GM21529 (cell line): ENCODE measurements at regions not wholly inside any gene's neighbourhood (a gene's known extent, or its start where the extent isn't known, plus 50 kb on each side); places are given as distances from the start of the nearest gene placed in this dataset.

Experiments
- ATAC-seq: cut with Tn5 transposase; IDR thresholded peaks from one replicate; pipeline ENCODE4 v1.9.1; 2021; ENCODE audit not compliant: unreplicated experiment

DNA sequence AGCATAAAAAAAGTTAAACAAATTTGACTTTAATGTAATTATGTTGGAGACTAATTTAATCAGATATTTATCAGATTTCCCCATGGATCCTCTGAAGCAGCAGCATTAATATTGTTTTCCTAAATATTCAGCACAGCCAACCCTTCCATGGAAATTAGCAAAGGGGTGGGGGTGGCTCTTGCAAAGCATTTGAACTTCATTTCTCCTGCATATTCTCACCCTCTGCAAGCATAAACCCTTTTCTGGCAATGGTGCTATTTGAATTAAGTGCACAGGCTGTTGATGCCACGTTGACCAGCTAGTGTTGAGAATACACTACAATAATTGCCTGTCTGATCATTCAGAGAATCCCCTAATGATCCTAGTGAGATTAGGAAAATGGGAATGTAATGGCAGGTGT is 488.1 kb upstream of the KLF12 start:
- no peak for ATAC-seq

DNA sequence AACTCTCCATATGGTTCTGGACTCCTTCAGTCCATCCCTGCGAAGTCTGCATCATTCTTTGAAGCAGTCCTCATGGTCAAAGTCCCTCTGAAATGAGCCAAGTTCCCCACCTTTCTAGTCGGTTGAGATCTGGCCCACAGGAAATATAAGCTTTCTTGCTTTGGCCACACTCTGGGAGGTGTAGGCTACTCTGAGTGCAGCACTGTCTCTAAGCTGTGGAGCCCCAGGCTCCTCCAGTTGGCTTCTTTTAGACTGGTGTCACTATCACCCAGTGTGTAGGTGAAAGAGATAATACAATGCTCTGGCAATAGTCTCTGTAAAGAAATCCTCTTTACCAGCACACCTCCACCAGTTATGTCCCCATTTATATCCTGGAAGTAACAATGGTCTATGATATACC is 486.5 kb upstream of the KLF12 start:
- no peak for ATAC-seq

DNA sequence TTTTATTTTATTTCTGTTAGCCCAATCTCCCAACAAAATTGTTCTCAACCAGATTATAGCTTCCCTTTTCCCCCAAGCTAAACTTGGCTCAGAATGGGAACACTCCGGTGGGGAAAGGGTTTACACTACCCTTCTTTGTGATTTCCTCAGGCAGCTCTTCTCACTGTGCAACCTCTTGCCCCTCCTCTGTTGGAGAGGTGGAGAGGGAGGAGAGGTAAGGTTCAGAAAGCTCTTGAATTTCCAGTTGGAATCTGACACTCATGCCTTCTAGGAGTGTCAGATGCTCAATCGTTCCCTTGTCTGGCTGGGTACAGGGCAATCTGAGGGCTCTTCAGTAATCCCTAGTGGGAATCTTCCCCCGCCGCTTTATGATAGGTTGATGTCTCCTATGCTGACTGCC is 486.1 kb upstream of the KLF12 start:
- no peak for ATAC-seq

DNA sequence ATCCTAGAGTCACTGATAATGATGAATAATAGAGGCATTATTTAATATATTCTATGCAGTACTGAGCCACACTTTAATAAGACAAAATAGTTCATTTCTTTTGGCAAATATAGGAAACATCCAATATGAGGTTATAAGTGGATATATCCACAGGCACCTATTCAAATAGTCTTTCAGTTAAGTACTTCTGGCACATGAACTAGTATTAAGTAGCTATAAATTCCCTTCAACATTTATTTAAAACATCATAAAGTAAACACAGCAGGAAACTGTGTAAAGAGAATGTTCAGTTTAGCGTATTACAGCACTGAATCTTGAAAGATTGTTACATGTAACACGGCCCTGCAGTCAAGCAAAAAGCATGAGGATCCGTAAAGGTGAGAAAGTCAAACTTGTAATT is 463.3 kb upstream of the KLF12 start:
- no peak for ATAC-seq

DNA sequence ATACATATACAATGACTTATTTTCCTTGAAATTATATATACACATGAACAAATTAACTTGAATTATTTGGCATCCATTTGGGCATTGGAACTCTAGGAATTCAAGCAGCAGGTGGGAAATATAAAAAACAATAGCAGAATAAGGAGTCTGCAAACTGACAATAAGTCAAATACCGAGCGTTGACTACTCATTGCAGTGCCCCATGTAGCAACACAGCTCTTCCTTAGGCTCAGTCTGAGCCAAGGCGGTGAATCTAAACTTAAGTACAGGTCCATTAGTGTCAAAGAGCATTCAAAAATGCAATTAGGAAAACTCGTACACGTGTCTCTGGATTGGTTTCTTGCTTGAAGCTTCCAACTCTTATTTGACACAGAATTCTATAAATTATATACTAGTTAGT is 462.5 kb upstream of the KLF12 start:
- ATAC-seq: no peak

DNA sequence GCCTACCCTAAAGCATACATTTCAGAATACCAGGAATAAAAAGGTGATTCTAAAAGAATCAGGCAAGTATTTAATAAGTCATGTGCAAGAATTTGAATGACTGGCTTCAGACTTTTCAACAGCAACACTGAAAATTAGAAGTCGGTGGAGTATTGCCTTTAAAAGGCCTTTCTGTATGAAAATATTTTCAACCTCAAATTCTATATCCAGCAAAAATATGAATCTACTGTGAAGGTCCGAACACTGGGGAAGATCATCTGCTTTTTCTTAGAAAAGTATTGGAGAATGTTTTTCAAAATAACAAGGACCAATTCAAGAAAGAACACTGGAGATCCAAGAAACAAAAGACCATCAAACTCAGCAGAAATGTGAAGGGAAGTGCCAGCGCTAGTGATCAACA is 459.5 kb upstream of the KLF12 start:
- ATAC-seq: no peak

DNA sequence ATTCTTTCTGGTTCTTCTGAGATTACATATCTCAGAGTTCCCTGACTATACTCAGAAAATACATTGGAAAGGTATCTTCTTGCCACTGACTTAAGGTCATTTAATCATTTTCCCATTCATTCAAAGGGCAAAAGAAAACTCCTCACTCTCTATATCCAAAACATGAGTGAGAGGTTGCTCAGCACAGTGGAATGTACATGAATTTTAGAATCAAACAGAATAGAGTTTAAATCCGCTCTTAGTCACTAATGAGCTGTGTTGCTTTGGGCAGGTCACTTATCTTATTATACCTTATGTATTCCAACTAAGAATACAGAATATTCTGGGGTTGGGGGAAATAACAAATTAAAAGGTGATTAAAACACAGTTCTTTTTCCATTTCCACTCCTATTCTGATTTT is 452.6 kb upstream of the KLF12 start:
- ATAC-seq: no peak

DNA sequence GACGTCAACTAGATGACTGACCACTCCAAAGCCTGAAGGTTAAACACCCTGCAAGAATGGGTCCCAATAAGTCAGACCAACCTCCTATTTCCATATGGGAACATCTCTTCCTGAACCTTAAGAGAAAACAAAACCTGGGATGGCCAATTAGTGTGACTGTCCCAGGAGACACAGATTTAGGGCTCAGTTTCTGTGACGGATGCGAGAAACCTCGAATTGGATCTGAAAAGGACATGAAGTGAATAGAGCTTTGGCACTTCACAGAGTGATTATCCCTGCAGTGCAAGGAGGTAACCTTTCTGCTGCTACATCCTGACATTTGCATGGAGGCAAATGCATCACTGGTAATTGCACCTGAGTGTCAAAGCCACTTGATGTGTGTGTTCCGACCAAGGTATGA is 442.2 kb upstream of the KLF12 start:
- no peak for ATAC-seq

DNA sequence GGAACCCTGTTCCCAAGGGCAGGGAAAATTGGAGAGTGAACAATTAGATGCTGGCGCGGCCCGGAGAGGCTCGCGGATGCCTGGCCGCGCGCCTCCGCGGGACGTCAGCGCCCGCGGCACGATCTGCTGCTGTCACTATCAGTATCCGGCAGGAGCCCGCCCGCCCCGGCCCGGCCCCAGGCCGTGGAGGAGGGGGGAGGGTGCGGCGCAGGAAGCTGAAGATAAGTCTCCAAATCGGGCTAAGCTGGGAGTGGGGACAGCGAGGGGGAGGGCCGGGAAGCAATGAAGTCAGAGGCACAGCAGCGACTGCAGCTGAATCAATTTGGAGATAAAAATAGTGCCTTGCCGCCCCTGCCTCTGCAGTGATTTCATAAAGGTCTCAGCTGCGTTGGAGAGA is 441.5 kb upstream of the KLF12 start:
- ATAC-seq: no peak

DNA sequence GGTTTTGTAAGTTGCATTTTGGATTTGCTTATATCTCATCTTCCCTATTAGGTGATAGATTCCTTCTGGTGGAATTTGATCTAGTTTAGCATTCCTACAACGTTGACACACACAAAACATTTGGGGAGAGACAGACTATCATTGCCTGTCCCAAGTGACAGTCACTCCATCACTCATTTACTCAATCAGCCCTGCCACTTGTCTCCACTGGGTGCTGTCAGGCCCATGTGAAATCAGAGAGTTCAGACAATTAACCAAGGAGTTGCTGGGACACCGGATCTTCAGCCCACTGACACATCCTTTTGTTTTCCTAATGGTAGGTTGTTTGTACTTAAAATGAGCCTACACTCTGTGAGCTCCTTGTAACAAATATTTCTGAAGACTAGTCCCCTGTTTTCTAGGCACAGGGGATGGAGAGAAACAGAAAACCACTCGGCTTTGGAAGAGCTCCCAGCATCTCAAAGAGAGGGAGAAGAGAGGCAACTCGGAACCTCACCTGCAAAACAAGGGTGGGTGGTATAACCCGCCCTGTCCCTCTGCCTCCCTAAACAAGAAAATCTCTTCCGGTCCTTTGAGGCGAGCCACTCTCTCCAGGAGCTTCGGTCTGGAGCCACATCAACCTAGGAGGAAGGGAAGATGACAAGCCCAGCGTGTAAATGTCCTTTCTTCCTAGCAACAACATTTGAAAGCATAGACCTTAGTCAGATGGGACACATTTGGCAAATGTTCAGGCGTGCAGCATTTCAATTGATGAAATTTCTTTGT is 440.9 kb upstream of the KLF12 start:
- ATAC-seq: no peak

DNA sequence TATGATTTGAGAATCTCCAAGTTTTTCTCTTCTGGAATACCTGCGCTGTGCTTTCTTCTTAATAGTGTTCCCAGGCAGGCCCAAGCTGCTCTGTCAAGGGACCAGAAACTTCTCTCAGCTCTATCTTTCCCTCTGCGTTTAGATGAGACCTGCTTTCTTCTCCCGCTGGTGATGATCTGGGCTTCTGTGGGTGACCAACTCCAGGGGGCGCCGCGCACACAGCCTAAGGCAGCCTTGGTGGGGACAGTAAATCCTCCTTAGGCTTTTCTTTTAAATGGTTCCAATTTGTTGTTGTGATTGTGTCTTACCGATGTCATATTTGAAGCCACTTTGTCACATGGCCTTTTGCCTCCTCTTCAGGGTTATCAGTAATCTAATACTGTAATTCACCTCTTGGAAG is 439.4 kb upstream of the KLF12 start:
- ATAC-seq: no peak

DNA sequence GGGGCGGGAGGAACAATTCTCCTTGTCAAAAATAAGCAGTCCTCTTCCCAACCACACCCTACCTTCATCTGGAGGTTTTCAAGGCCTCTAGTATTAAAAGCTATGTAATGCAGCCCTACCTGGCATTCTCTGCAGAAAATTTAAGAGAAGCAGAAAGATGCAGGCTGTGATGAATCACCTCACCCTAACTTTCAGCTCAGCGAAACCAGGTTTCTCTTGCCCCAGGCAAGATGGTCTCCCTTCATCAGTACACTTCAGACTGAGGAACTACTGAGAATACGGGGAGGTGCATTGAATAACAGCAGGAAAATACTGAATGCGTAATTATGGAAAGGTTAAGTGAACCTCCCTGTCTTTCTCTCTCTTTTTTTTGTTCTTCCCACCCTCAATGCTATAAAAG is 437.6 kb upstream of the KLF12 start:
- ATAC-seq: no peak

DNA sequence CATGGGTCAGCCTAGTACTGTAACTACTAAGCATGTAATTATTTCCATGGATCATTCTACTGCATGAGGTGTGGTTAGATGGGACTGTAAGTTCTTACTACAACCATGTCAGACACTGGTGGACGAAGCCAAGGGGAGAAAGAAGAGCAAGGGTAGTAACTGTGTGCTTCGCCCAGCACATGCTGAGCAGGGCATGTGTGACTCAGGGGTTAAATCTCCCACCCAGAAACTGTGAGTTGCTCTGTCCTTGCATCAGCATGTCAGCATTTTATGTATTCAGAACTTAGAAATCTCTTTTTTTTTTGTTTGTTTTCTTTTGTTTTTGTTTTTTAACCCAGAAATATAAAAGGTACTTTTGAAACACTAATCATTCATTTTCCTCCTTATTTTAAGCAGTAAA is 436.6 kb upstream of the KLF12 start:
- no peak for ATAC-seq

DNA sequence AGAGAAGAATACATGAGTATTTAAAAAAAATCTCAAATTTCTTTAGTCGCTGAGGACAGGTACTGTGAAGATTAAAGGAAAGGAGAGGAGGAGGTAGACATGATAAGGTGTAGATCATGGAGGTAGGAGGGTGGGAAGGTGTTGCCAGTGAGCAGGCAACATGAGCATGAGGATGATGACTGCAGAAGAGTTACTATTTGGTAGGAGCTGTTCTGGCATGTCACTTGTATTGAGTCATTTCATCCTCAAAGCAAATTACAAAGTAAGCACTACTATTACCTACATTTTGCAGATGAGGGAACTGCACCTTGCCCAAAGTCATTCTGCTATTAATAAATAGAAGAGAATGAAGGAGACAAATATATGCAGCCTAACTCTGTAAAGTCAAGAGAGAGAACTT is 435.8 kb upstream of the KLF12 start:
- no peak for ATAC-seq

DNA sequence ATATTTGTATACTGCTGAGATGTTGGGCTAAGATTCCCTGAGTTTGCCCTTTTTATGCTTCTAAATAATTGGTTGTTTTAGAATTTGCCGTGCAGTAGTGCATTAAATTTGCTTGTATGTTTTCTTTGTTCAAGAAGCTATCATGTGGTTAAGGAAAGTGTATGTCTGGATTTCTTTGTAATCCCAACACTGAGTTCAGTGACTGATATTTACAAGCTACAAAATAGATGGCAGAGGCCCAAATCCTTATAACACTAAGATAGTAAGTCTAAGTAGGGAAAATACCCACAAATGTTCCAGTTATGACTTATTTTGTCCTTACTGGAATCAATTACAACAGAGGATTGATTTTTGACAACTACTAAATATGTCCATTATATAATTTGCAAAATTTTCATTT is 435.0 kb upstream of the KLF12 start:
- no peak for ATAC-seq

DNA sequence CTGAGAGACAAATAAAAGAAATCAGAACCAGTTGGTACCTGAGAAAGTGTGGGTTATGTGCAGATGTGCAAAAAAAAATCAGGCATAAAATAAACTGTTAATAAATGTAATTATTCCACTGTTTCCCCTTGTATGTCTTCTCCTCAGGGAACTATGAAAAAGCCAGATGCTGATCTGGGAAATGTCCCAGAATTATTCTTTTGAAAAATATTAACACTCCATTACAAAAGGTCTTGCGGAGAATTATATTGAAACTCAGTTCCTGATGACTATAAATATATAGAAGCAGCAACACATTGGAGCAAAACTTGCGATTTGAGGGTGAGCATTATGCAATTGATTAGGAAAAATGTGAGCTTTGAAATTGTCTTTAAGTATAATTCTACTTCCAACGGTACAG is 433.3 kb upstream of the KLF12 start:
- ATAC-seq: no peak

DNA sequence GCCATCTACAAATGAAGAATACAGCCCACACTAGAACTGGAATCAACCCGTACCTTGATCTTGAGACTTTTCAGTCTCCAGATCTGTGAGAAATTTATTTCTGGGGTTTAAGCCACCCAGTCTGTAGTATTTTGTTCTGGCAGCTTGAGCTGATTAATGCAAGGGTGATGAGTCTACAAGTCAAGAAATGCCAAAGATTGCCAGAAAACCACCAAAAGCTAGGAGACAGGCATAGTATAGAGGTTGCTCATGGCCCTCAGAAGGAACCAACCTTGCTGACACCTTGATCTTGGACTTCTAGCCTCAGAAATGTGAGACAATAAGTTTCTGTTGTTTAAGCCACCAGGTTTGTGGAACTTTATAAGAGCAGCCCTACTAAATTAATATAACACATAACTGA is 428.2 kb upstream of the KLF12 start:
- ATAC-seq: no peak

DNA sequence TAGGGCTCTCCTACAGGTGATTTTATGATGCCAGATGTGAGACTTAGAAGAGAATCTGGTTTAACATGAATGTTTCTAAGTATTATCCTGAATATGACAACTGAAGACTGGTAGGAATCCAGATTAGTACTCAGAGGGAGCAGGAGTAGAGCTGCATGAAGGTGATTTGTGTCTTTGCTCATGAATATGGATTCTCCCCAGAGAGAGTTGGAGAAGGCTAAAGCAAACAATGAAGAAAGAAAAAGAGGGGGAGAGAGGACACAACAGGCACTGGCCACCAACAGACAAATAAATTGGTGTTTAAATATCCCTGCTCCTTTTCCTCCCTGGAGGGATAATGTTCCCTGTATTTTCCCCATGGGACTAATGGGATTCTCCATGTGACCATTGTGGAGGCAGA is 427.0 kb upstream of the KLF12 start:
- no peak for ATAC-seq

DNA sequence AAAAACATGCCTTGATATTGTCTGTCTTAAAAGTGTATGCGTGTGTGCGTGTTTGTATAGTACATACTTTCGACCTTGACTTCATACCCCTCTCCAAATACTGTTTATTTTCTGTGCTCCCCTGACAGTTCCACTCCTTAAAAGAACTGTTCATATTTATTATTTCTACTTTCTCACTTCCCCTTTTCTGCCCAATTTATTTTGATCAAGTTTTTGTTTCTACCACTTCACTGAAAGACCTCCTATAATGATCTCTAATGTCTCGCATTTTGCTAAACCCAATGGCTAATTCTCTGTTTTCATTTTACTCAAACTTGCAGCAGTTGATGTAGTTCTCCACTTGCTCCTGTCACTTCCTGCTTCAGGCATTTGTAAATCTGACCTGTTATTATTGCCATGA is 426.1 kb upstream of the KLF12 start:
- no peak for ATAC-seq

DNA sequence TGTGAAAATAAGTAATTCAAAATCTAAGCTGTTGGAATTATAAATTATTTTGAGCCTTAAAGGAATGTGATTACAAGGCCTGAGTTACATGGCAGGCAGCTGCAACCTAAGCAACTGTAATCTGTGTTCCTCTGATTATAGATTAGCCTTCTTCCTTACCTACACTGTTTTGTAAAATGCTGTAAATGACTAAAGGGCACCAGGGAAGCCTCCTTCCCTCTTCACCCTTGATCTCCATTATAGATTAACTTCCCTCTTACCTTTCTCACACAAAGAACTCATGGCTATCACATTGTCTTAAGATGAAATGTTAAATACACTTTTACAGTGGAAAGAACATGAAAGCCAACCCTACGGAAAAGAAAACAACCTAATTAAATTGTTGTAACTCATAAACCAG is 423.7 kb upstream of the KLF12 start:
- no peak for ATAC-seq

DNA sequence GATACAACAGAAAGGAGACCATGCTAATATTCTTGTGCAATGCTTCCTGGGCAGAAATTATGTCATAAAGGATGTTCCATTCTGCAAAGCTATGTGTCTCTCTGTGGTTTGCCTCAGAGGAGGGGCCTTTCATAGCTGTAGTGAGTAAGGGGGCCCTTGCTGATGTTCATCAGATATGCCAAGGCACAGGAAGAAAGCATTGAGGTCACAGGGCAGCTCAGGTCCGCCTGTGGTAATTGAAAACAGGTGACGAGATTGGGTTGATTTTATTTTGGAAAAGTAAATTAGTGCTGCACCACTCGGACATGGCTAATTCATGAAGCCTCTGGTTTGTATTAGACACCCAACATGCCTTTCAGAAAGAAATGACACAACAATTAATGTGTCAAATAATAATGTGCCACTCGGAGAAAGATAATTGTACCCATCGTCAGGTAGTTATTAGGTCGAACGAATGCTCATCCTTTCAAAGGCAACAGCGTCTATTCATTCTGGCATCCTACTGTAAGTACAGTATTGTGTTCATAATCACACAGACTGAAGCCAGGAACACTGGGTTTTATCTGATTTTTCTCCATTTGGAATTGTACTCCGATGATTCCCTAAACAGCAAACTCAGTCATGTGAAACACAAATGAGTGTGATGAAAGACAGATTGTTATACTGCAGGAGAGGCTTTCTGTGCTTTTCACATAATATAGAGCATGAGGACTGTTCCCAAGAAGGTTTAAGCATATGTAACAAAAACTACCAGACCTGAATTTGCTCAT is 421.6 kb upstream of the KLF12 start:
- no peak for ATAC-seq

DNA sequence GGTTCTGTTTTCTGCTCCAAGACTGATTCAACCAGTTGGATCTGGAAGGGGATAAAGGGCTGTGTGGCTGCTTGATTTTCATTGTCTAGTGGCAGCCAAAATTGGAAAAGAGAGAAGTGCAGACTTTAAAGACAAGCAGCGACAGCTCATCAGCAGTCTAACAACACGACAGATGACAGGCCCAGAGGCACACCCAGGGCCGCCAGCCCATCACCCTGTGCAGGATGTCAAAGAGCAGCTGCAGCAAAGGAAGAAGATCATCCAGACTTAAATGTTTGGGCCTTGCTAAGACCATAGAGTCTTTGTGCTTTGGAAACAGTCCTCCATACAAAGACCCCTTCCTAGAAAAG is 421.0 kb upstream of the KLF12 start:
- ATAC-seq: no peak
